ENCODE measurements at regions not wholly inside any gene's neighbourhood (a gene's known extent, or its start where the extent isn't known, plus 50 kb on each side); places are given as distances from the start of the nearest gene placed in this dataset.

DNA sequence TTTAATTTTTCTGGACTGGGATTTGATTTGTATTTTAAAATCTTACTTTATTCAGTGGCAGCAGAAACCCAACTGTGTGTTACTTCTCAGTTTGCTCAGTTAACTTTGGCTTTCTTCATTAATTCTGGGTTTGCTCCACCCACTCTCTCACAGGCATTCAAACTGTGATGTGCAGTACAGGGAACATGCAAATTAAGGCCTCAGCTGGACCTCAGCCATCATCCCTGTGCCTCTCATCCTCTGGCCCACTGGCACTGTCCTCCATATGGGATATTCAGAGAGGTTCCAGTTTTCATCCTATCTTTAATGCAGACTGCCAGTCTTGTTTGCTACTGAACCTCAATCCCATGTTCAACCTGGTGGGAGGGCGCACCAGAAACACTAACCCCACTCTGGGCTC lies 743.4 kb upstream of the IGFBP3 start:
- TF ChIP-seq CTCF (IDR thresholded peaks at IDR 0.05; ENCODE audit: insufficient read depth, low read depth, low read length) (no peak), EZH2 (IDR thresholded peaks at IDR 0.05; ENCODE audit: insufficient read depth, low read length) (no peak)
